ENCODE measurements at regions not wholly inside any gene's neighbourhood (a gene's known extent, or its start where the extent isn't known, plus 50 kb on each side); places are given as distances from the start of the nearest gene placed in this dataset.
A peak's percentile ranks its signal among the peaks of the same experiment; 100 is the strongest.

DNA sequence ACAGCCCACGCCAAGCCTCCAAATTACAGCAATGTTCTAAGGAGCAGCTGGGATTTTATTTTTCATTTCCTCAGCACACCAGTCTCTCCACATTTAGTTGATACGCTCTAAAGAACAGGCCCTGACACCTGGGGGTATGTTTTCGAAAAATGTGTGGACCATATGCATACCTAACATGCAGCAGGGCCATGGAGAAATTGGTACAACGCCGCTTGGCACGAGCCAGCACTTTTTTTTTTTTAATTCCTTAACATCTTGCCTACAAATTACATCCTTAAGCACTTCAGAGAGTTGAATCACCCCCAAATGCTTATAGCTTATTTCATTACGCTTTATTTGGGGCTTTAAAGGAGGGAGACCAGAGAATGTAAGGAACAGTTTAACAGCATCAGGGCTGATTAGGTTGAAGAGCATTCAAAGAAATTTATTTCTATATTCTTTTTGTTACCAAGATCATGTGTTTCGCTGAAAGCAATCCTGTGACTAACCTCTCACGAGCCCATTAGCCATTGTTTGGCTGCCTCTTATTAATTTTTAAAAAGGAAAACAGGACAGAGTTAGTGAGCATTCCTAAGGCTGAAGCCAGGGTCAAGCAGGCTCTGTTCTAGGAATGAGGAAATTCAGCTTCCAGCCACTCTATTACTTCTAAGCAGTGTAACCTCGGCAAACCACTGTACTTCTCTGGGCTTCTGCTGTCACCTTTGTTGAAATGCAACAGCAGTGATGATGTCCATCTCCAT, 173.8 kb downstream of the ACTL7B start:
- FAIRE-seq (no peak), DNase-seq (ENCODE audit: low spot score) (no peak)

- FAIRE-seq (no peak), DNase-seq (ENCODE audit: low spot score) (no peak)
These were observed 174.8 kb downstream of the ACTL7B start for GRCh38 chr9:108680946-108681345.

DNA sequence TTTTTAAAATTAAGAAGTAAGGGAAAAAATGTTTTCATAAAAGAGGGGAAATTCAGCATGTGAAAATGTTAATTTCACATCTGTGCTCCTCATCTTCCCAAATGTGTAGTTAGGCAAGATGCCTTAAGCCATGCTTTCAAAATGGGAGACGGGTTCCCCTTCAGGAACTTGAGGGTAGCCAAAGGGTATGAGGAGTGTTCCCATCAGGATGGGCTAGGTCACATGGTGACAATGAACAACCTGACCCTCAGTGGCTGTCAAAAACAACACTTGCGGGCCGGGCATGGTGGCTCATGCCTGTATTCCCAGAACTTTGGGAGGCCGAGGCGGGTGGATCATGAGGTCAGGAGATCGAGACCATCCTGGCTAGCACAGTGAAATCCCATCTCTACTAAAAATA, 178.0 kb downstream of the ACTL7B start:
- DNase-seq (ENCODE audit: low spot score) (no peak), FAIRE-seq (no peak)

DNA sequence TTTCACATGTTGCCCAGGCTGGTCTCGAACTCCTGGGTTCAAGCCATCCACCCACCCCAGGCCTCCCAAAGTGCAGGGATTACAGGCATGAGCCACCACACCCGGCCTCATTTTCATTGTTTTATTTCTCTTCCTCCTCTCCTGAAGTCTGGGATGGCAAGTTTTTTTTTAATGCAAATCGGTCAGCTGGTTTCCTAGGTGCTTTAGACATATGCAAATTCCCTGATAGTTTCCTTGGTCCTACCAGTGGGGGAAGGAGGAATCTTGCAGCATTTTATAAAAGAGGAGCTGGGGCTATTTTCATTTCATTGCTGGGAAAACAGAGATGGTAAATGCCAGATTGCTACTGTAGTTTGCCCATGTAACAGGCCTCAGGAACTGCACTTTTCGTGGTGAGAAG, 179.4 kb downstream of the ACTL7B start:
- FAIRE-seq (no peak), DNase-seq (ENCODE audit: low spot score) (no peak)

- no peak for FAIRE-seq
These were observed 180.1 kb downstream of the ACTL7B start for GRCh38 chr9:108675708-108676107.

GRCh38 chr9:108674766-108675530, 180.8 kb downstream of the ACTL7B start:
- DNase-seq (ENCODE audit: low spot score) (no peak), FAIRE-seq (no peak)

More at GRCh38 chr9:108675708-108676107, 180.1 kb downstream of the ACTL7B start:
- no peak for DNase-seq (ENCODE audit: low spot score)

DNA sequence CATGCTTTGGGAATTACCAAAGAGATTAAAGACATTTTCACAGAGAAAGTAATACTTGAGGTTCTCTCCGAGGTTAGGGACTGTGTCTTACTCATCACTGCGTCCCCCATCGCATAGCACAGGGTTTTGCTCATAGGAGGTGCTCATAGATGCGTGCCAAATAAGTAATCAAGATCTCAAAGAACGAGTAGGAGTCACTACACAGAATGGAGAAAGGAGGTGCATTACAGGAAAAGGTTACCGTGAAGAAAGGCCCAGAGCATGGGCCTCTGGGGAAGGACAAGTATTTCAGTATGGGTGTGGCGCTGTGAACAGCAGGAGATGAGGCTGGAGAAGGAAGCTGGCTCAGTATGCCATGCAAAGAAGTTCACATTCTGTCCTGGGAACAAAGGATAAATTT, 182.4 kb downstream of the ACTL7B start:
- no peak for FAIRE-seq

GRCh38 chr9:108672475-108673190, 183.2 kb downstream of the ACTL7B start:
- no peak for FAIRE-seq
- no peak for DNase-seq (ENCODE audit: low spot score)

More for the DNA sequence above, 182.4 kb downstream of the ACTL7B start:
- DNase-seq (ENCODE audit: low spot score): peak; percentile 17

- no peak for DNase-seq (ENCODE audit: low spot score)
- no peak for FAIRE-seq
These were observed 184.0 kb downstream of the ACTL7B start for GRCh38 chr9:108671794-108672193.

- FAIRE-seq (no peak), DNase-seq (ENCODE audit: low spot score) (peak; percentile 47)
These were observed 184.6 kb downstream of the ACTL7B start for GRCh38 chr9:108671176-108671575.

- DNase-seq (ENCODE audit: low spot score): no peak
- no peak for FAIRE-seq
These were observed 186.8 kb downstream of the ACTL7B start for GRCh38 chr9:108668938-108669335.

DNA sequence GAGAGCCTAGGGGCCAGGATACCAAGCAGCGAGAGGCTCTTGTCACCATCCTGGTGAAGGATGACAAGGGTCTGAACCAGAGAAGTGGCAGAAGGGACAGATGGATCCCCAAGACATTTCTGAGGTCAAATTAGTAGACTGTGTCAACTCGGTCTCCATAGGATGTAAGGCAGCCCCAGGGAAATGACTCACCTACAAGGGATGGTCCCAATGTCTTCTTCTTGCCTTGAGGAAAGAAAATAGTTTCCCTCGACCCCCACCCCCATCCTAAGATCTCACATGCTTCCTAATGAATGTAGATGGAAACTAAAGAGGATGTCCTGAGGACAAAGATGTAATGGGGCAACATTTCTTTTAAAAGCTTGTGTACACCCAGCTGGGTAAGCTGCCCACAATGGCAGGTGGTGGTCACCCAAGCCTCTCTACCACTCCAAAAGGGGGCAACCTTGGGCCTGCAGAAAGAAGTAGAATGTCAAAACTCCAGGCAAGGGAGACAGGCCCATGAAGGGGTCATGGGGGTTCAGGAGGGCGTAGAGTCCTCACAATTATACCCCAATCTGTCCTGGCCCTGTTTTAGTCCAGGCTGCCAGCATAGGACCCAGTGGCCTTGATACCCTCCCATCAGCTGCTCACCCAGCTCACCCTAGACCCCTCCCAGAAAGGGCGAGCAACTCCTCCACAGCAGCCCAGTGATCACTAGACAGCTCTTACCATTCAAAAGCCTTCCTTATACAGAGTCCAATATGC, 187.4 kb downstream of the ACTL7B start:
- FAIRE-seq (no peak), DNase-seq (ENCODE audit: low spot score) (no peak)

GRCh38 chr9:108666240-108666784, 189.5 kb downstream of the ACTL7B start:
- FAIRE-seq: no peak
- no peak for DNase-seq (ENCODE audit: low spot score)

- FAIRE-seq: no peak
- no peak for DNase-seq (ENCODE audit: low spot score)
These were observed 190.1 kb downstream of the ACTL7B start for GRCh38 chr9:108665521-108666239.

GRCh38 chr9:108664309-108665255, 191.2 kb downstream of the ACTL7B start:
- no peak for FAIRE-seq
- DNase-seq (ENCODE audit: low spot score): no peak

DNA sequence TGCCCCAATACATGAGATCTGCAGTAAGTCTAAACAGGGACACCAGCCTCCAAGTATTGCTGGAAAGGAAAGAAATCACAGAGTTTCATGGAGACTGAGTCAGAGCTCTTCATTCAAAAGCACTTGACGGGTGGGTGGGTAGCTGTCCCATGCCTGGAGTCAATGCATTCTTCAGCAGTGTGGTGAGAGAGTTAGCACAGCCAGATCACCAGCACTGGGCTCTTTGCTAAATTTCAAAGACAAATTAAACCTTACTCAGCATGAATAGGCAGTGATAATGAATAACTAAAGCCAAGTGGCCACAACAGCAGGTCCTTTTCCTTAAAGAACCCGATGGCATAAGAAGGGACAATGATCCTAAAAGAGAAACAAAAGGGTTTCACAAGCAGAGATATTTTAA, 192.4 kb downstream of the ACTL7B start:
- no peak for DNase-seq (ENCODE audit: low spot score)
- FAIRE-seq: no peak

DNA sequence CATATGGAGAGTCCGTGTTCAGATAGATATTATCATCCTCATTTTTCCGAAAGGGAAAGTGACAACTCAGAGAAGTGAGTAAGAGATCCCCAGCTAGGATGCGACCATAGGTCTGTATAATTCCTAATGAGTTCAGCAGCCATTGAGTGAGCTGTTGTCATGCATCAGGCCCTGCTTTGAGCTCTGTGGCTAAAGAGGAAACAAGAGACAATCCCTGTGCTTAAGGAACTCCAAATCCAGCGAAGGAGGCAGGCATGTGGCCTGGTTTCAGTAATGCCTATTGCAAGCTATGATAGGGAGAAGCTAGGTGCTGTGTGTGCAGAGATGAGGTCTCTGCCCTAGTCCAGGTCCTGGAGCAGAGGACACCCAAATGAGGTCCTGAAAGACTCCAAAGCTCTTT, 192.8 kb downstream of the ACTL7B start:
- FAIRE-seq (no peak), DNase-seq (ENCODE audit: low spot score) (no peak)

GRCh38 chr9:108662091-108662875, 193.5 kb downstream of the ACTL7B start:
- no peak for DNase-seq (ENCODE audit: low spot score)
- no peak for FAIRE-seq

GRCh38 chr9:108656566-108656965, 199.2 kb downstream of the ACTL7B start:
- FAIRE-seq (no peak), DNase-seq (ENCODE audit: low spot score) (no peak)

Data from urothelium cell line (cell line).